GM10248 (cell line): ENCODE measurements at regions not wholly inside any gene's neighbourhood (a gene's known extent, or its start where the extent isn't known, plus 50 kb on each side); places are given as distances from the start of the nearest gene placed in this dataset.
A peak's percentile ranks its signal among the peaks of the same experiment; 100 is the strongest.

Source experiments
- CTCF ChIA-PET: fragments of 300-600 bp; sonication (Branson Sonifier 250); formaldehyde crosslinking; extraction: SDS; loops from one replicate; lab custom pipeline; 2021; ENCODE audit warnings: antibody characterized with exemption; lab: Yijun Ruan, JAX
- POLR2A ChIA-PET: fragments of 350-650 bp; sonication (Branson Sonifier 250); formaldehyde crosslinking; extraction: SDS; loops from one replicate; lab custom pipeline; 2020; ENCODE audit warnings: antibody characterized with exemption; lab: Yijun Ruan, JAX
- DNase-seq: peaks from one replicate; pipeline ENCODE4 v3.0.0; 2012; ENCODE audit errors: extremely low spot score
- TF ChIP-seq, protein P1 (sequence below): IDR thresholded peaks from 2 replicates; pipeline ENCODE4 v1.5.1; 2012; ENCODE audit warnings: mild to moderate bottlenecking, low read depth; ENCODE audit errors: extremely low read depth, missing control alignments, control extremely low read depth

DNA sequence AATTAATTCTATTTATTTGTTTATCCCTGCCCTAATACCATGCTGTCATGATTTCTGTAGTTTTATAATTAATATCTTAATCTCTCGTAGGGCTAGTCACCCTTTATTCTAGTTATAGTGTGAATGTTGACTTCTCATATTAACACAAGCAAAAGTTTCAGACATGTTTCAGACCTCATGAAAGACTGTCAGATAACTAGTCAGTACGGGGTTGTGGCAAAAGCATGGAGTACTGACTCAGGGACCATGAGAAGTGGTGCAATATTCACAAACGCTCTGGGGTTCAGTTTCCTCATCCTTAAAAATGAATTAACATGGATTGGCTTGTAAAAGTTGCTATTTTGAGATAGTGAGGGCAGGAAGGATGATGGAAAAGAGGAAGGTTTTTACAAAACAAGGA lies 148.9 kb downstream of the TMEM200A start:
- POLR2A ChIA-PET = no interaction called here
- CTCF ChIA-PET = interaction anchor here (1.3 kb wide), 1 partner anchor 14 kb away, joined by 3 read pairs; no protein-coding TSS in a partner anchor
- TF ChIP-seq, protein P1, sequence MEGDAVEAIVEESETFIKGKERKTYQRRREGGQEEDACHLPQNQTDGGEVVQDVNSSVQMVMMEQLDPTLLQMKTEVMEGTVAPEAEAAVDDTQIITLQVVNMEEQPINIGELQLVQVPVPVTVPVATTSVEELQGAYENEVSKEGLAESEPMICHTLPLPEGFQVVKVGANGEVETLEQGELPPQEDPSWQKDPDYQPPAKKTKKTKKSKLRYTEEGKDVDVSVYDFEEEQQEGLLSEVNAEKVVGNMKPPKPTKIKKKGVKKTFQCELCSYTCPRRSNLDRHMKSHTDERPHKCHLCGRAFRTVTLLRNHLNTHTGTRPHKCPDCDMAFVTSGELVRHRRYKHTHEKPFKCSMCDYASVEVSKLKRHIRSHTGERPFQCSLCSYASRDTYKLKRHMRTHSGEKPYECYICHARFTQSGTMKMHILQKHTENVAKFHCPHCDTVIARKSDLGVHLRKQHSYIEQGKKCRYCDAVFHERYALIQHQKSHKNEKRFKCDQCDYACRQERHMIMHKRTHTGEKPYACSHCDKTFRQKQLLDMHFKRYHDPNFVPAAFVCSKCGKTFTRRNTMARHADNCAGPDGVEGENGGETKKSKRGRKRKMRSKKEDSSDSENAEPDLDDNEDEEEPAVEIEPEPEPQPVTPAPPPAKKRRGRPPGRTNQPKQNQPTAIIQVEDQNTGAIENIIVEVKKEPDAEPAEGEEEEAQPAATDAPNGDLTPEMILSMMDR = no peak
- no peak for DNase-seq

DNA sequence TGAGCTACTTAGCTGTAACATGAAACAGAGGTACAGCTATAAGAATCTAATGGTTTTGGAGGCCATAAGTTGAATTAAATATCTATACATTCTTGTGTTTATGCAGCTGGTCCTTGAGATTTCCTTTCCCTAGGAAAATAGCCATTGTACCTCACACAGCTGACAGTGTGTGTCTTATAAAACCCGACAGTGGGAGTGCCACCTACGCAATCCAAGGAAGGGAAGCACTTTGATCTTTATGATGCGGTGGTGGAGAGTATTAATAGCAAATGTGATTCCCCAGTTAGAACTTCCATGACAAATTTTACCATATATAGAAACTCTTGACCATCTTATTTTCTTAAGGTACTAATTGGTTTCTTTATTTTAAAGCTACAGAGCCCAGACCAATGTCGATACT lies 149.5 kb downstream of the TMEM200A start:
- ChIA-PET CTCF (interaction anchor here (1.3 kb wide), 1 partner anchor 14 kb away, joined by 3 read pairs; no protein-coding TSS in a partner anchor), POLR2A (no interaction called here)
- TF ChIP-seq, protein P1 = no peak
- no peak for DNase-seq

DNA sequence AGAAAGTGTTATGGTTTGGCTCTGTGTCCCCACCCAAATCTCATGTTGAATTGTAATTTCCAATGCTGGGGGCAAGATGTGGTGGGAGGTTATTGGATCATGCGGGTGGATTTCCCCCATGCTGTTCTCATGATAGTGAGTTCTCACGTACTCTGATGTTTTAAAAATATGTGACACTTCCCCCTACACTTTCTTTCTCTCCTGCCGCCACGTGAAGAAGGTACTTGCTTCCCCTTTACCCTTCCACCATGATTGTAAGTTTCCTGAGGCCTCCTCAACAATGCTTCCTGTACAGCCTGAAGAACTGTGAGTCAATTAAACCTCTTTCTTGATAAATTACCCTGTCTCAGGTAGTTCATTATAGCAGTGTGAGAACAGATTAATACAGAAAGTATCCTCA lies 150.8 kb downstream of the TMEM200A start:
- TF ChIP-seq, protein P1 = no peak
- POLR2A ChIA-PET = no interaction called here
- DNase-seq = no peak
- CTCF ChIA-PET = interaction anchor here (1.2 kb wide), 1 partner anchor 12 kb away, joined by 3 read pairs; no protein-coding TSS in a partner anchor

DNA sequence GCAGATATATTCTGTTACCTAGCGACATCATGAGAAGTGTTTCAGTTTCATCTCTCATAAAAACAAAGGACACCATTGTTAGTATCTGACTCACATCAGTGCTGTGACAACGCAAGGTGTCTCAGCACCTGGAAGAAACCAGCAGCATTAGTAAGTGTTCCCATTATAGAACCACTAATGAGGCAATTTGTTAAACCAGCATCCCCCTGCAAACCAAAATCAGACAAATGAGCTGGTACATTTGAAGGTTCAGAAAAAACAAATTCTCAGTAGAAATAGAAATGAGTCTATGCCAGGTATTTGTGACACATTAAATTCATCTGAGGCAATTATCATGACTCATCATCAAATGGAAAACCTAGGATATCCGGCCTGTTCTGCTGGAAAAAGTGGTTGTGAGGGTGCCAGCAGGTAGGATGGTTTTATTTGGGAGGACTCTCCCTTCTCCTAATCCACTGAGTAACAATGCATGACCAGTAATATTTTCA lies 151.7 kb downstream of the TMEM200A start:
- peak; percentile 42 for DNase-seq
- TF ChIP-seq, protein P1 = no peak
- CTCF ChIA-PET = interaction anchor here (1.2 kb wide), 1 partner anchor 11 kb away, joined by 3 read pairs; no protein-coding TSS in a partner anchor
- POLR2A ChIA-PET = no interaction called here

DNA sequence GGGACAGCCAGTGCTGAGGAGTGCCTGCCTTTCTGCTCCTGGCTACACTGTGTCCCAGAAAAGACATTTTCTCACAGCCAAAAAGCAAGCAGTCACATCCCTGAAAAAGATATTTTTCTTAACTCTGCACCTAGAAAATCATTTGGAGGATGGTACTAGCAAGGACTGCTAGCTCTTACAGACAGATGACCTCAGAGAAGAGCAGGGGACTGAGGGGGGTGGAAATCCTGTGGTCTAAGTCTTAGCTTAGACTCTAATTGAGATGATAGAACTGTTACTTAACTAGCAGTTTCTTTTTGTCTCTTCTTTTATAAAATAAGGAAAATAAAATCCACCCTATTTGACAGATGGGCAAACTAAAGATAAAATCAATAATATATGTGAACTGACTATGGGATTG lies 152.8 kb downstream of the TMEM200A start:
- no peak for DNase-seq
- ChIA-PET POLR2A (no interaction called here), CTCF (no interaction called here)
- TF ChIP-seq, protein P1 = no peak

DNA sequence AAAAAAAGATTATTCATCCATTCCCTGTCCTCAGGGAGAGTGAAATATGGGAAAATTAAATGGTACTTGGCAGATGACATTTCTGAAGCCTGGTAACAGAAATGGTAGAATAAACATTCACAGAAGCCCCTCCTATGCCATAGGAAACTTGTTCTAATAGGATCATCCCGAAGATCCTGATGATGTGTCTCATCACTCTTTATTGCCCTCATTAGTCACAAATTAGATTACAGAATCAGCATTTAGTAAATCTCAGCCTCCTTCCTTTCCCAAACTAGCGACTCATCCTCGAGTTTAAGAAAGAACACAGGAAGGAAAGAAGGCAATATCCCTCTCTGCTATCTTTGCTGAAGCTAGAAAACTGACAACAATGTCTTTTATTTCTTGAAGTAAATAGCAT lies 154.4 kb downstream of the TMEM200A start:
- TF ChIP-seq, protein P1 = no peak
- ChIA-PET CTCF (no interaction called here), POLR2A (no interaction called here)
- DNase-seq = no peak
